ENCODE measurements at regions not wholly inside any gene's neighbourhood (a gene's known extent, or its start where the extent isn't known, plus 50 kb on each side); places are given as distances from the start of the nearest gene placed in this dataset.

GRCh38 chr6:156657296-156657695, 119.9 kb upstream of the ARID1B start:
- Histone ChIP-seq H3K4me1 (peaks cover 7% of the 10 kb centered on the region), H3K4me3 (no peak overlapping the region), H3K36me3 (replicated peaks in 1 of 2; ENCODE audit: insufficient read depth in 1 of 2, low read depth in 2 of 2) (no peaks in the 10 kb centered on the region), H3K27ac (no peak overlapping the region), H3K27me3 (no peaks in the 10 kb centered on the region), H3K9me3 (no peaks in the 10 kb centered on the region)
- no peak for TF ChIP-seq CTCF (IDR thresholded peaks at IDR 0.05)
- no peak for TF ChIP-seq POLR2A (IDR thresholded peaks at IDR 0.05)
- intact Hi-C loops (cut with DNase I) = no loop called here
- 84 to 93% methylated on average over 5 of the region's 5 CpGs for WGBS, 2 donors
- DNase-seq (no peak), ATAC-seq (no peak)

GRCh38 chr6:156654919-156655918, 122.0 kb upstream of the ARID1B start:
- WGBS, 2 donors = 82 to 83% methylated on average over 4 to 8 of the region's 8 CpGs
- DNase-seq = no peak
- peaks cover 7% of the 10 kb centered on the region for H3K4me1 ChIP-seq
- intact Hi-C loops (cut with DNase I) = no loop called here
- no peaks in the 10 kb centered on the region for H3K27me3 ChIP-seq
- no peak overlapping the region for H3K27ac ChIP-seq
- H3K36me3 ChIP-seq (replicated peaks in 1 of 2; ENCODE audit: insufficient read depth in 1 of 2, low read depth in 2 of 2) = no peaks in the 10 kb centered on the region
- H3K4me3 ChIP-seq = no peak overlapping the region
- no peaks in the 10 kb centered on the region for H3K9me3 ChIP-seq
- TF ChIP-seq CTCF (IDR thresholded peaks at IDR 0.05) (no peak), POLR2A (IDR thresholded peaks at IDR 0.05) (no peak)
- no peak for ATAC-seq

- ATAC-seq (no peak), DNase-seq (no peak)
- no peaks in the 10 kb centered on the region for H3K9me3 ChIP-seq
- H3K27me3 ChIP-seq = no peaks in the 10 kb centered on the region
- no peak overlapping the region for H3K27ac ChIP-seq
- 94 to 96% methylated on average over 5 of the region's 5 CpGs for WGBS, 2 donors
- H3K4me1 ChIP-seq = no peaks in the 10 kb centered on the region
- no peak overlapping the region for H3K4me3 ChIP-seq
- intact Hi-C loops (cut with DNase I) = no loop called here
- no peak for TF ChIP-seq POLR2A (IDR thresholded peaks at IDR 0.05)
- no peak for TF ChIP-seq CTCF (IDR thresholded peaks at IDR 0.05)
- no peaks in the 10 kb centered on the region for H3K36me3 ChIP-seq (replicated peaks in 1 of 2; ENCODE audit: insufficient read depth in 1 of 2, low read depth in 2 of 2)
Observed at GRCh38 chr6:156652231-156652750, 124.9 kb upstream of the ARID1B start.

GRCh38 chr6:156651486-156651885, 125.7 kb upstream of the ARID1B start:
- TF ChIP-seq POLR2A (IDR thresholded peaks at IDR 0.05) = no peak
- Histone ChIP-seq H3K27ac (no peak overlapping the region), H3K27me3 (no peaks in the 10 kb centered on the region), H3K9me3 (no peaks in the 10 kb centered on the region), H3K4me1 (no peaks in the 10 kb centered on the region), H3K4me3 (no peak overlapping the region), H3K36me3 (replicated peaks in 1 of 2; ENCODE audit: insufficient read depth in 1 of 2, low read depth in 2 of 2) (no peaks in the 10 kb centered on the region)
- no peak for DNase-seq
- no peak for ATAC-seq
- intact Hi-C loops (cut with DNase I) = no loop called here
- WGBS, 2 donors = 74 to 87% methylated on average over 6 to 8 of the region's 8 CpGs

- Histone ChIP-seq H3K27me3 (no peaks in the 10 kb centered on the region), H3K4me1 (no peaks in the 10 kb centered on the region), H3K9me3 (no peaks in the 10 kb centered on the region), H3K36me3 (replicated peaks in 1 of 2; ENCODE audit: insufficient read depth in 1 of 2, low read depth in 2 of 2) (no peaks in the 10 kb centered on the region), H3K27ac (no peak overlapping the region), H3K4me3 (no peak overlapping the region)
- DNase-seq (no peak), ATAC-seq (no peak)
- no peak for TF ChIP-seq POLR2A (IDR thresholded peaks at IDR 0.05)
- WGBS, 2 donors = 77 to 87% methylated on average over 4 of the region's 4 CpGs
- intact Hi-C loops (cut with DNase I) = no loop called here
Observed at GRCh38 chr6:156650896-156651390, 126.2 kb upstream of the ARID1B start.

All from body of pancreas (tissue), 4 donors.